IPS-18a (cell line): ENCODE measurements at regions not wholly inside any gene's neighbourhood (a gene's known extent, or its start where the extent isn't known, plus 50 kb on each side); places are given as distances from the start of the nearest gene placed in this dataset.
A peak's percentile ranks its signal among the peaks of the same experiment; 100 is the strongest.
"Not testable (repeated sequence)": the region's sequence is repeated elsewhere in the genome, so short reads cannot be mapped to it uniquely, and the experiment has no call there.

ENCODE experiments used
- H3K27ac ChIP-seq: one replicate; pipeline ENCODE4 v1.5.1; 2013; ENCODE audit warnings: low read length
- H3K27me3 ChIP-seq: one replicate; pipeline ENCODE4 v1.6.1; 2013; ENCODE audit warnings: mild to moderate bottlenecking, low read length; ENCODE audit not compliant: control insufficient read depth, insufficient read depth
- H3K36me3 ChIP-seq: one replicate; pipeline ENCODE4 v1.6.1; 2013; ENCODE audit warnings: low read depth, low read length; ENCODE audit not compliant: control insufficient read depth
- H3K4me1 ChIP-seq: one replicate; pipeline ENCODE4 v1.6.1; 2013; ENCODE audit warnings: low read depth, low read length; ENCODE audit not compliant: control insufficient read depth
- H3K4me3 ChIP-seq: one replicate; pipeline ENCODE4 v1.5.1; 2013; ENCODE audit warnings: low read length
- H3K9ac ChIP-seq: one replicate; pipeline ENCODE4 v1.6.1; 2013; ENCODE audit warnings: mild to moderate bottlenecking, low read length, moderate library complexity
- H3K9me3 ChIP-seq: one replicate; pipeline ENCODE4 v1.6.1; 2013; ENCODE audit warnings: low read depth, low read length; ENCODE audit not compliant: control insufficient read depth

DNA sequence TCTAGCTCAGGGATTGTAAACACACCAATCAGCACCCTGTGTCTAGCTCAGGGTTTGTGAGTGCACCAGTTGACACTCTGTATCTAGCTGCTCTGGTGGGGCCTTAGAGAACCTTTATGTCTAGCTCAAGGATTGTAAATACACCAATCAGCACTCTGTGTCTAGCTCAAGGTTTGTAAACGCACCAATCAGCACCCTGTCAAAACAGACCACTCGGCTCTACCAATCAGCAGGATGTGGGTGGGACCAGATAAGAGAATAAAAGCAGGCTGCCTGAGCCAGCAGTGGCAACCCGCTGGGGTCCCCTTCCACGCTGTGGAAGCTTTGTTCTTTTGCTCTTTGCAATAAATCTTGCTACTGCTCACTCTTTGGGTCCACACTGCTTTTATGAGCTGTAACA is 168.3 kb downstream of the CD24 start:
- not testable (repeated sequence) for H3K36me3 ChIP-seq, H3K27me3 ChIP-seq, H3K27ac ChIP-seq, H3K9ac ChIP-seq, H3K4me3 ChIP-seq, H3K9me3 ChIP-seq
- H3K4me1 ChIP-seq = peaks cover 31% of the 10 kb centered on the region

DNA sequence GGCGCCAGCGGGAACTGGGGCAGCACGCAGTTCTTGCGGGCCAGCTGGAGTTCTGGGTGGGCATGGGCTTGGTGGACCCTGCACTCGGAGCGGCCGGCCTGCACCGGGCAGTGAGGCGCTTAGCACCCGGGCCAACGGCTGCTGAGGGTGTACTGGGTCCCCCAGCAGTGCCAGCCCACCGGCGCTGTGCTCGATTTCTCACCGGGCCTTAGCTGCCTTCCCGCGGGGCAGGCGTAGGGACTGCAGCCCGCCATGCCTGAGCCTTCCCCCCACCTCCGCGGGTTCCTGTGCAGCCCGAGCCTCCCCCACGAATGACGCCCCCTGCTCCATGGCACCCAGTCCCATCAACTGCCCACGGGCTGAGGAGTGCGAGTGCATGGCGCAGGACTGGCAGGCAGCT is 168.8 kb downstream of the CD24 start:
- Histone ChIP-seq H3K36me3 (no peaks in the 10 kb centered on the region), H3K4me3 (no peak overlapping the region), H3K9ac (no peak overlapping the region), H3K27ac (no peak overlapping the region), H3K4me1 (peaks cover 36% of the 10 kb centered on the region), H3K9me3 (no peaks in the 10 kb centered on the region), H3K27me3 (no peaks in the 10 kb centered on the region)

DNA sequence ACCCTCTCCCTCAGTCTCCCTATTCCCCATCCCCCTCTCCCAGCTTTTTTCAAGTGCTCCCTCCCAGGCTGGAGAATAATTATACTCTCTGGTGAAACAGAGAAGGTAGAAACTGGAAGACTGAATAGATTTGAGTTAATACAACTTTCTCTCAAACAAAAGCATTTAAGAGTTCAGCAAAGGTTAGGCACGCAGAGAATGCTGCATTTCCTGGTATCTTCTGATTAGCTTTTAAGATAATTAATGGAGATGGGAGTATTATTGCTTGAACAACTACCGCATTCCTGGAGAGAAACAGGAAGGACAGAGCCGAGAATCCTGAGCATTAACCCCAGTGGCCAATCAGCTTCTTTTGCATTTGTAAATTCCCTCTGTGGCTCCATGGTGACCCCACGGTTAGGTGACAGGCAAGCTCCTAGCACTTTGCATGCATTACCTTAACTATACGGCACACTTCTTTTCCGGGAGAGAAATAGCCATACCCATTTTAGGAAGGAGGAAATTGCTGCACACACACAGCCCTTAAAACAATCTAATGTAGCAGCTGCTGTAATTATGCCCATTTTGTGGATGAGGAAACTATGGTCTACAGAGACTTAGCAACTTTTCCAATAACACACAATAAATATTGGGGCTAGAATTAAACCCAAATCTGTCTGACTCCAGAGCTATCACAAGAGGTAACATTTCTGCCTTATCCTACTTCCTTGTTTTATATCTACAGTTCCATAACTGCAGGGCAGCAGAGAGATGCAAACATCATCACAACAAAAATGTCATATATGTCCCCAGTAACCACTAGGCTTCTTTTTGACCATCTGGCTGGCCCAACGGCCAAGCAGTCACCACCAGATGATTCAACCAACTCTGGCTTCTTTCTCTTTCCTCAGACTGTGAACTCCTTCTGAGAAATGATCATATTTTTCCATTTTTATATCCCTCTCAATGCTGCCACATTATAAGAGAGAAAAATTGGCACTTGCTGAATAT is 169.9 kb downstream of the CD24 start:
- peak overlapping the region; percentile 27 for H3K4me3 ChIP-seq
- no peaks in the 10 kb centered on the region for H3K9me3 ChIP-seq
- H3K36me3 ChIP-seq = no peaks in the 10 kb centered on the region
- H3K27ac ChIP-seq = no peak overlapping the region
- H3K27me3 ChIP-seq = no peaks in the 10 kb centered on the region
- H3K4me1 ChIP-seq = peaks cover 41% of the 10 kb centered on the region
- no peak overlapping the region for H3K9ac ChIP-seq

DNA sequence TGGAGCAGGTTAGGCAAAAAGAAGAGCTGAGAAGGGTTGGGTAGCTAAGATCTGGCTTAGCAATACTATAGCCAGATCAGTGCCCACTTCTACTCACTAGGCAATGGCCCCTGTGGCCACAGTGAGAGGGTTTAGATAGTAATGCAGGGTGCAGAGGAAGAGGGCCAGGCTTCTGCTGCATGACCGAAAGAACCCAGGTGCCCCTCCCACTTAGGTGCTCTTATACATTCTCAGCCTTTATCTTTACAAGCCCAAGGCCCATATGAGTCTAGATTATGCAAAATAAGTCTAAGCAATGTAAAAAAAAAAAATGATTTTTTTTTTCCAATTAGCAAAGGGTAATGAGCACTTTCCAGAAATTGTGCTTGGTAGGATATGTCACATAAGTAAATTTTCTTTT is 171.3 kb downstream of the CD24 start:
- no peaks in the 10 kb centered on the region for H3K9me3 ChIP-seq
- H3K27me3 ChIP-seq = no peaks in the 10 kb centered on the region
- no peaks in the 10 kb centered on the region for H3K36me3 ChIP-seq
- no peak overlapping the region for H3K4me3 ChIP-seq
- peaks cover 47% of the 10 kb centered on the region for H3K4me1 ChIP-seq
- H3K9ac ChIP-seq = no peak overlapping the region
- H3K27ac ChIP-seq = no peak overlapping the region

DNA sequence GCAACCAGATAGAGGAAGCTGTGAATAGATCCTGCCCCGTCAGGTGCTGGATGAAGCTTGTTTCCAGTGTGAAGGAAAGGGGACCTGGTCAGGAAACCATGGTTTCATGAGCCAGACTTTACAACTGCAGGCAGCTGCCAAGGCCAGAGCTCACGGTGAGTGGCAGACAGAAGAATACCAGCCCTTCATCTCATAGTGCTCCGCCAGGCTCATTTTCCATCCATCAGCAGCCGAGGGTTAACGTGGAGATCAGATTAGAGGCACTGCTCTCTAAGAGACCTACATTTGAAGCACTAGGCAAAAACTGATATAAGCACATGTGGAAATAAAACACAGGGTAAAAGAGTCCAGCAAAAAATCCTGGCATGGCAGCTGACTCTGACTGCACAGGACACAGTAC is 172.4 kb downstream of the CD24 start:
- no peaks in the 10 kb centered on the region for H3K27me3 ChIP-seq
- peaks cover 47% of the 10 kb centered on the region for H3K4me1 ChIP-seq
- no peak overlapping the region for H3K27ac ChIP-seq
- no peak overlapping the region for H3K4me3 ChIP-seq
- no peaks in the 10 kb centered on the region for H3K9me3 ChIP-seq
- H3K36me3 ChIP-seq = no peaks in the 10 kb centered on the region
- H3K9ac ChIP-seq = no peak overlapping the region

DNA sequence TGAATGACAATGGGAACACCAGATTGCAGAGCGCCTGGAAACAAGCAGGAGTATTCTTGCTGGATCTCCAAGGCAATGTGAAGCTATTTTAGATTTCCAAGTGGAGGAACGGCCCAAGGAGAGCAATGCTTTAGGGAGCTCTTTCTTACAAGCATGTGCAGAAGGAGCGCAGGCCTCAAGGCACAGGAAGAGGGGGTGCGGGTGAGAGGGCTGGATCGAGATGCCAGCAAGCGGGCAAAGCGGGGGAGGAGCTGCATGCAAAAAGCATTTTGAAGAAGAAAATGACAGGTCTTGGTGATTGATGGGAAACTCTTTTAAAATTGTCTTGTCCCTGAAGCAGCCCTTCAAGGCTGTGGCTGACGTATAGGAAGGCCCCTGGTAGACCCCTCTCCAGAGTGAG is 171.9 kb downstream of the QRSL1 start:
- Histone ChIP-seq H3K9ac (no peak overlapping the region), H3K9me3 (no peaks in the 10 kb centered on the region), H3K27ac (no peak overlapping the region), H3K36me3 (no peaks in the 10 kb centered on the region), H3K4me3 (no peak overlapping the region), H3K27me3 (no peaks in the 10 kb centered on the region), H3K4me1 (peaks cover 47% of the 10 kb centered on the region)

DNA sequence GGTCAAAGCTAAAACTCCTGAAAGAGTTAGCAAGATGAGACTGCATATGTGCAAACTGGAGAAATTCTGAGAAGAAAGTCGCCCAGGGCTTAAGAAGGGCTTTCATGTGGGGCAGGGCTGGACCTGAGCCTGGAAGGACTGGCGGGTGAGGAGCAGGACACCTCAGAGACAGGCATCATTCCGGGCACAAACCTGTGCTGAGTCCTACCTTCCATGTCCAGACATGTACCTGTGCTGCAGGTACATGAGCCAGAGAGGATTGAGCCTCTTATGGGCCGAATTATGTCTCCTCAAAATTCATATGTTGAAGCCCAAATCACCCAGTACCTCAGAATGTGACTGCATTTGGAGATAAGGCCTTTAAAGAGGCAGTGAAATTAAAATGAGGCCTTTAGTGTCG is 171.0 kb downstream of the QRSL1 start:
- H3K9me3 ChIP-seq = no peaks in the 10 kb centered on the region

DNA sequence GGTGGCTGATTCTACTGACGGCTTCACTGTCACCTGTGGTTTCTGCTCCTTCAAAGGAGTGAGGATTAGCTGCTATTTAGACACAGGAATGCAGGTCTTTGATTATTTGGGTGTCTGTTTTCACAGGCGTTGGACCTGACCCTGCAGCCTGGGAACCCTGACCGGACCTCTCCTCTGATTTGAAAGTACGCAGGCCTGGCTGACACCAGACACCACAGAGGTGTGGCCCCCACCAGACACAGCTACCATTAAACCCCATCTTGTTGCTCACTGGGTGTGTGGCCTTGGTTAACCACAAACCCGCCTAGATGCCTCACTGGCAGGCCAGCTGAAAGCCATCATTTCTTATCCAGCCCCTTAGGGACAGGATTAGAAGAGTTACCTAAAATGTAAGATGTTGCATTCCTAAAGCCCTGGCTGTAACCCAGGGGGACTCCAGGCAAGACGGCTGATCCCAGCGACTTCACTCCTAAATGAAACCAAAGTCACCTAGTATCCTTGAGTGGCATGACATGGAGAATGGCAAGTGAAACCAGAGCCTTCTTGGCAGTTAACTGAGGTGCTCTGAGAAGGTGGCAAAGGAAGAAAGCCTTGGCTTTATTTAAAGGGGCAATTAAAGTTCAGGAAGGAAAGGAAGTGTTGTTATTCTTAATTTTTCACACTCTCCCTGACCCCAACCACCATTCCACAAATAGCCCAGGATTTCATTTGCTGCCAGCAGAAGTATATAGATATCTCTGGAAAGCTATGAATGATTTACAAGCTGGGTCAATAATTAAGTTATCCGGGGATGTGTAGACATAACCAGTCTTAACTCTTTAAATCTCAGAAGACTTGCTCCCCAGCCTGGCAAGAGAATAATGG is 169.9 kb downstream of the QRSL1 start:
- Histone ChIP-seq H3K36me3 (no peaks in the 10 kb centered on the region), H3K4me1 (peaks cover 38% of the 10 kb centered on the region), H3K27me3 (no peaks in the 10 kb centered on the region), H3K9me3 (no peaks in the 10 kb centered on the region), H3K9ac (no peak overlapping the region), H3K4me3 (no peak overlapping the region), H3K27ac (no peak overlapping the region)

More for the DNA sequence above, 171.0 kb downstream of the QRSL1 start:
- H3K27me3 ChIP-seq = no peaks in the 10 kb centered on the region
- peaks cover 47% of the 10 kb centered on the region for H3K4me1 ChIP-seq
- no peak overlapping the region for H3K9ac ChIP-seq
- no peaks in the 10 kb centered on the region for H3K36me3 ChIP-seq
- no peak overlapping the region for H3K4me3 ChIP-seq
- H3K27ac ChIP-seq = no peak overlapping the region

DNA sequence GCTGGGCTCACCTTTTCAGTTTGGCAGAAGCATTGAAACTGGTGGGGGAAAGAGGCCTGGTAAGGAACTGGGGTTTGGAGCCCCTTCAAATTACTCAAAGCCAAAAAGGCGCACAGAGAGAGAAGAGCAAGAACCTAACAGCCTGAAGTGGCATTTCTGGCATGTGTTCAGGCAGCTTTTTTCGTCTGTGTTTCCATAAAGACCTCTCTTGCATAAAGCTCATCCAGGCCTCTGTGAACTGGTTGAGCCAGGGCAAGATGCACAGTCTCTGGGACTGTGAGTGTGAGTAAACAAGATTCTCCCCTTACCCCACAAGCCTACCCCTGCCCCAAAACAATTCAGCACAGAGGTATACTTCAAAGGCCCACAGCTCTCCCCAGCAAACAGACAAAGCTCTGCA is 167.8 kb downstream of the QRSL1 start:
- Histone ChIP-seq H3K4me3 (no peak overlapping the region), H3K27ac (no peak overlapping the region), H3K4me1 (peaks cover 24% of the 10 kb centered on the region), H3K36me3 (no peaks in the 10 kb centered on the region), H3K9me3 (no peaks in the 10 kb centered on the region), H3K27me3 (no peaks in the 10 kb centered on the region), H3K9ac (no peak overlapping the region)

DNA sequence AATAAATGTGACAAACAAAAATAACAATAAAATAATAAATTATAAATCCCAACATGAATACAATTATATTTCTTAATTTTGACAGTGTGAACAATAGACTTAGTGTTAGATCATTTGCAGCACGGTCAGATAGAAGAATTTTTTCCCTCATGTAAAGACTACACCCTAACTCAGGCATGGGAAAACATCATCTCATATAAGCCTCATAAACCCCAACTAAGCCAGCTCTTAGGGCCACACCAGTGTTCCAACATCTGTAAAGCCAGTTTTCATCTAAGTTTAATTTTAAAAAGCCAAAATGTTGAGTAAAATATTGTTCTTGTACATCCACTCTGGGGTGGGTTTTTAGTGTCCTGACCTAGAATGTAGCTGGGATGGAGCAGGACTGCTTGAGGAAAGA is 167.4 kb downstream of the QRSL1 start:
- peaks cover 20% of the 10 kb centered on the region for H3K4me1 ChIP-seq
- no peak overlapping the region for H3K9ac ChIP-seq

DNA sequence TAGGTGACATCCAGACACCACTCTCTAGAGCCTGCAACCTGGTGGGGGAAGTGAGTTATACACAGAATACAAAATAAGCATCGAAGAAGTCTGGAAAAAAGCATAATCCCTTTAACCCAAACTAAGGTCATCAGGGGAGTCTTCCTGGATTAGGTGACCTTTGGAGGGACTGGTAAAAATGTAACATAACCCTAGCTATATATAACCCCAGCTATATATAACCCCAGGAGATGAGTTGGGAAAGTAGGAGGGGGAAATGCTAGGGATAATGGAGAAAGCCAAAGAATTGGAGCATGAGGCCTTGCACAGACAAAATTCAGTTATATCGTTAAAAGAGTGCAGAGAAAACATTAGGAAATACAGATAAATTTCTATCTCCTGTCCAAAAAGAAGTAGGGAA is 164.8 kb downstream of the QRSL1 start:
- H3K36me3 ChIP-seq = no peaks in the 10 kb centered on the region
- no peak overlapping the region for H3K9ac ChIP-seq
- H3K27ac ChIP-seq = no peak overlapping the region
- H3K9me3 ChIP-seq = no peaks in the 10 kb centered on the region
- H3K4me1 ChIP-seq = peaks cover 3% of the 10 kb centered on the region
- H3K4me3 ChIP-seq = no peak overlapping the region
- H3K27me3 ChIP-seq = no peaks in the 10 kb centered on the region

More for the DNA sequence above, 167.4 kb downstream of the QRSL1 start:
- H3K27me3 ChIP-seq = no peaks in the 10 kb centered on the region
- H3K27ac ChIP-seq = no peak overlapping the region
- H3K4me3 ChIP-seq = no peak overlapping the region
- H3K36me3 ChIP-seq = no peaks in the 10 kb centered on the region
- H3K9me3 ChIP-seq = no peaks in the 10 kb centered on the region
